Endothelial cell of umbilical vein (primary cell): ENCODE measurements at regions not wholly inside any gene's neighbourhood (a gene's known extent, or its start where the extent isn't known, plus 50 kb on each side); places are given as distances from the start of the nearest gene placed in this dataset.

Experiments
- CTCF ChIP-seq, 2 donors: IDR thresholded peaks; 1 replicate in 1 of 2; 2 replicates in 1 of 2; pipeline ENCODE4 v1.5.1; 2011; ENCODE audit warnings: low read length in 2 of 2, mild to moderate bottlenecking in 2 of 2, moderate library complexity in 2 of 2, control low read depth in 1 of 2, inconsistent platforms in 1 of 2, low read depth in 1 of 2; ENCODE audit not compliant: insufficient read depth in 1 of 2; ENCODE audit errors: extremely low read depth in 1 of 2
- JUN ChIP-seq: IDR thresholded peaks from 2 replicates; pipeline ENCODE4 v1.6.1; 2011; ENCODE audit warnings: borderline replicate concordance, low read depth; ENCODE audit not compliant: insufficient read length, insufficient read depth
- MAX ChIP-seq: IDR thresholded peaks from 2 replicates; pipeline ENCODE4 v1.6.1; 2011; ENCODE audit not compliant: insufficient read depth, insufficient read length
- MYC ChIP-seq: IDR thresholded peaks from one replicate; pipeline ENCODE4 v1.6.1; 2011; ENCODE audit warnings: mild to moderate bottlenecking, low read depth, low read length
- POLR2A ChIP-seq: IDR thresholded peaks from 2 replicates; pipeline ENCODE4 v1.6.1; 2012; ENCODE audit warnings: low read depth, mild to moderate bottlenecking, control low read depth, low read length
- POLR2AphosphoS5 ChIP-seq: IDR thresholded peaks from 2 replicates; pipeline ENCODE4 v1.6.1; 2012; ENCODE audit warnings: low read depth, mild to moderate bottlenecking, control low read depth, low read length, moderate library complexity; ENCODE audit not compliant: insufficient read depth

GRCh38 chr9:82180711-82181110 is 192.1 kb downstream of the SPATA31D1 start:
- no peak for TF ChIP-seq CTCF (IDR thresholded peaks at IDR 0.05; ENCODE audit: extremely low read depth in 1 of 2, insufficient read depth in 1 of 2, low read depth in 1 of 2, low read length in 2 of 2)
- no peak for TF ChIP-seq MYC
- TF ChIP-seq JUN = no peak
- no peak for TF ChIP-seq POLR2AphosphoS5
- TF ChIP-seq POLR2A = no peak
- no peak for TF ChIP-seq MAX
